GM12892 (cell line): ENCODE measurements at regions not wholly inside any gene's neighbourhood (a gene's known extent, or its start where the extent isn't known, plus 50 kb on each side); places are given as distances from the start of the nearest gene placed in this dataset.

ENCODE experiments used
- POLR2A ChIP-seq: IDR thresholded peaks from 2 replicates; pipeline ENCODE4 v1.6.1; 2011; ENCODE audit warnings: low read depth, low read length, control low read depth
- POLR2AphosphoS5 ChIP-seq: IDR thresholded peaks from 2 replicates; pipeline ENCODE4 v1.6.1; 2011; ENCODE audit warnings: low read depth, low read length, control low read depth
- TAF1 ChIP-seq: IDR thresholded peaks from 2 replicates; pipeline ENCODE4 v1.6.1; 2011; ENCODE audit warnings: low read depth, mild to moderate bottlenecking, control low read depth, low read length, borderline replicate concordance

DNA sequence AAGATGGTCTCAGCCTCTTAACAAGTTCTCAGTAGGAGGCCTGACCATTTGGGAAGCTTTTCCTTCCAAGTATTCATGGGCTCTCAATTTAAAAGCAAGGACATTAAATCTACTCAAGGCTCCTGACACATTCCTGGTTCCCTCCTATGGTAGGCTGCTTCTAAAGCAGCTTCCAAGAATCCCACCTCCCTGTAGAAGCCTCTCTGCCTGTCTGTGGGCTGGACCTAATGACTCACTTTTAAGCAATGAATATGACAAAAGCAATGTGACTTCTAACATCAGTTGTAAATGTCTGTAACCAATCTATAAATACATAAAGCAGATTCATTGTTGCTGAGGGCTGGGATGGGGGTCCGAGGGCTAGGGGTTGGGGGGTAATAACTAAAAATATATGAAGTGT, 99.5 kb upstream of the FAM9B start:
- TF ChIP-seq POLR2AphosphoS5 (no peak), POLR2A (no peak), TAF1 (no peak)
